Activated gamma-delta T cell (primary cell): ENCODE measurements at regions not wholly inside any gene's neighbourhood (a gene's known extent, or its start where the extent isn't known, plus 50 kb on each side); places are given as distances from the start of the nearest gene placed in this dataset.
A peak's percentile ranks its signal among the peaks of the same experiment; 100 is the strongest.

Source experiments
- DNase-seq: peaks from one replicate; lab custom pipeline; 2025; lab: John Stamatoyannopoulos, UW

DNA sequence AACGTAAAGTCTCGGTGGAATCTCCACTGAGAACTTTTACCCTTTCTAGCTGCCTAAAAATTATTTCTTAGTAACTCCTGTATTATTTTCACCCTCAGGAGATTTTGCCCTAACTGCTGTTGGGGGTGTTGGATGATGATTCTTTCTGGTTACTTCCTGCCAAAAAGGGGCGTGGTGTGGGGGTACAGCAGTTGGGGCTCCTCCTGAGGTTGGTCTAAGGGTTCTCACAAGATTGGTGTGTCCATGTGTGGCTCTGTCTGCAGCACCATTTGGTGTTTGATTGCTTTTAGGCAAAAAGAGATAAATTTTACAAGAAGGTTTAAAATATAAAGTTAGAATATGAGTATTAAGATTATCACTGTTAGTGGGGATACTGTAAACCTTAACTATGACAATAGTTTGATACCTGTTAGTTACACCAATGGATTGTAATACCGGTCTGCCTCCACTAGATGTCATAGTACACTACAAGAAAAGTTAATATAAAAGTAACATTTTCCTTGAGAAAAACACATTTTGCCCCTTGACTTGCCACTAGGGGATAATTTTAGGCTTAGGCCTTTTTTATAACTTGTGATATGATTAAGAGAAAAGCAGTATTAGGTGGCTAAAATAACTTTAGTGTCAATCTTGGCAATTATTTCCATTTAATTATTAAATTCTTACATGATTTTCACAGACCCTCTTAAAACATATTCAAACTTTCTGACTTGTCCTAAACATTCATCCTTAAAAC, 928.7 kb downstream of the IPMK start:
- no peak for DNase-seq

DNA sequence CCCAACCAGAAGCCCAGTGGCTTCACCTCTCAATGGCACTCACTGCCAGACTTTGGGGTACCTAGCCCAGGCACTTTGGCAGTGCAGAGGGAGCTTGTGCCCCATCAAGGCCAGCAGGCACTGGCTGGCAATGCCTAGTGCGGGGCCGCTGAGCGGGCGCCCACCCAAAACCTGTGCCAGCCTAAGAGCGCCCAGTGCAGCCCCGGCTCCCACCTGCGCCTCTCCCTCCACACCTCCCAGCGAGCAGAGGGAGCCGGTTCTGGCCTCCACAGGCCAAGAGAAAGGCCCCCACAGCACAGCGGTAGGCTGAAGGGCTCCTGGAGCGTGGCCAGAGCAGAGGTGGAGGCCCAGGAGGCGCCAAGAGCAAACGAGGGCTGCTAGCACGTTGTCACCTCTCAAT, 930.8 kb downstream of the IPMK start:
- no peak for DNase-seq

DNA sequence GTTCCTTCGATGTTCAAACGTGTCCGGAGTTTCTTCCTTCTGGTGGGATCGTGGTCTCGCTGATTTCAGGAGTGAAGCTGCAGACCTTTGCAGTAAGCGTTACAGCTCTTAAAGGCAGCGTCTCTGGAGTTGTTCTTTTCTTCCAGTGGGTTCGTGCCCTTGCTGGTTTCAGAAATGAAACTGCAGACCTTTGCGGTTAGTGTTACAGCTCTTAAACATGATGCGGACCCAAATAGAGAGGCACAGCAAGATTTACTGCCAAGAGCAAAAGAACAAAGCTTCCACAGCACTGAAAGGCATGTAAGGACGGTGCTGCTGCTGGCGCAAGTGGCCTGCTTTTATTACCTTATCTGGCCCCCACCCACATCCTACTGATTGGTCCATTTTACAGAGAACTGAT, 931.4 kb downstream of the IPMK start:
- DNase-seq: no peak

DNA sequence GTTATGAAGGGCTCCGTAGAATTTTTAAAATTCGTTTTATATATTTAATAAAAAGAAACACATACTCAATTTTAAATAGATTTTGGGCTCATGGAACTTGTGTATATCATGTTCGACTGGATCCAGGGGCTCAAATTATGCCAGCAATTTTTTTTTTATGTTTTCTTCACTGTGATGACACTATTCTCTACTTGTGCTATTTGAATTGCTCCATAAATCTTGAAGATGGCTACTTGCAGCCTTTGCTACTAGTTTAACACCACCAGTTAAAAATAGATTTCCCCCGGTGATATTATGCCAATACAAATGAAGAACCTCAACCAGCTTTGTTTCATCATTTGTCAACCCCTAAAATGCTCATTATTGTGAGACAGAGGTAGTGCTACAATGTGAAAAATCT, 933.2 kb downstream of the IPMK start:
- DNase-seq: no peak

DNA sequence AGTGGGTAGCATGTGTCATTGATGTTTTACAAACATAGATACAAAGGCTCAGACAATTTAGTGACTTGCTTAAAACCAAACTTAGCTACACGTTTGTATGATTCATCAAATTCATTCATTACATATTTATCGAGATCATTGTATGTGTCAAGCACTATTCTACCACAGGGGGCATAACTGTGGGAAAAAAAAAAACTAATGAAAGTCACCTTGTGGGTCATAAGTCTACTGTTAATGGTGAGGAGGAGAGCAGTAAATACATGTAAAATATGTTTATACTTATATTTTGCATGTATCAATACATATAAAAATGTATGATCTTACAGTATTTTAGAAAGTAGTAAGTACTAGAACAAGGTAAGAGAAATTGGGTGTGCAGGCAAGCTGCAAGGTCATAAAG, 933.8 kb downstream of the IPMK start:
- no peak for DNase-seq

DNA sequence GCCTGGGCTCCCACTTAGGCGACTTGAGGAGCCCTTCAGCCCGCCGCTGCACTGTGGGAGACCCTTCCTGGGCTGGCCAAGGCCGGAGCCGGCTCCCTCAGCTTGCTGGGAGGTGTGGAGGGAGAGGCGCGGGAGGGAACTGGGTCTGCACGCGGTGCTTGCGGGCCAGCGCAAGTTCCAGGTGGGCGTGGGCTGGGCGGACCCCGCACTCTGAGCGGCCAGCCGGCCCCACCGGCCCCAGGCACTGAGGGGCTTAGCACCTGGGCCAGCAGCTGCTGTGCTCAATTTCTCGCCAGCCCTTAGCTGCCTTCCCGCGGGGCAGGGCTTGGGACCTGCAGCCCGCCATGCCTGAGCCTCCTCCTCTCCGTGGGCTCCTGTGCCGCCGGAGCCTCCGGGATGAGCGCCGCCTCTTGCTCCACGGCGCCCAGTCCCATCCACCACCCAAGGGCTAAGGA, 946.3 kb downstream of the IPMK start:
- peak; percentile 6 for DNase-seq

DNA sequence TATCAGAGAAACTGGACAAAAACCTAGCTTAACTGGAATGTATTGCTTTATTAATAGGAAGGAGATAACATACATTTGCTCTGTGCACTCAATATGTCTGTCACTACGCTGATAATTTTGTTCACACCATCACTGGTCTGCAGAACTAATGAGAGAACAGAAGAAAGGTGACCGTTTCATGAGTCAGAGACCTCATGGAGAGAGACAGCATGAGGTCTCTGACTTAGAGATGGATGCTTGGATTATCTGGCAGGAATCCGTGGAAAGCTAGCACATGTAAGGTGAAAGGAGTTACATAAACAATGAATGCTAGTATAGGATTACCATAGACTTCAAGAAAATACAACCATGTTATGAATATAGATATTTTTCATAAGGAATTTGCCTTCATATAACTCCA, 947.3 kb downstream of the IPMK start:
- no peak for DNase-seq

DNA sequence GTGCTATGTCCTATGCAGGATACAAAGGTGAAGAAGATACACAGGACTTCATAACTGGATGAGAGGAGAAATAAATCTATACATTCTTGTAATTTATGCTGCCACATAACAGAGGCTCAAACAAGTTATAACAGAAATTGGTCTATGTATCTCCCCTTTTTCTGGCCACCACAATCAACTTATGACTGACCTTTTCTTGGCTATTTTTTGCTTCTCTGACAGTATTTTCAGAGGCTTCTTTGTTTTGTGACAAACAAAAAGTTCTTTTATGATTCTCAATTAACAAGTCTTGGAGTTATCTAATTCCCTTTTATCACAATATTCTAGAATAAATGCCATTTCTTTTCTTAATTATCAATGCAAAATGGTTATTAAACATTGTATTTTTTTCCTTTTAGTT, 953.0 kb upstream of the ZWINT start:
- no peak for DNase-seq

DNA sequence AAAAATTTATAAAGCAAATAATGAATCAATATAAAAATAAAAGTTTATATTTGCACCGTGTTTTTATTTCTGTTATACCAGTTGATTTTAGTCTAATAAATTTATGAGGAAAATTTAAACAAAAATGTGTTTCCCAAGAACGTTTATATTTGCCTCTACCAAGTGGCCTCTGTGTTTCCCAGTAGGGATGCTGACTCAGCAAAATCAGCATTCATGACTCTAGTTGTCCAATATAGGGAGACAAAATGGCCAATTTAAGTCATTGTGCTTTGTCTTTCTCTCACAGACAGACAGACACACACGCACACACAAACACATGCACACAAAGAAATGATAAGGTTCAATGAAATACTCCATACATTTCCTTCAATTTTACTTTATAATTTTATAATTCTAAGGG, 942.5 kb upstream of the ZWINT start:
- no peak for DNase-seq

DNA sequence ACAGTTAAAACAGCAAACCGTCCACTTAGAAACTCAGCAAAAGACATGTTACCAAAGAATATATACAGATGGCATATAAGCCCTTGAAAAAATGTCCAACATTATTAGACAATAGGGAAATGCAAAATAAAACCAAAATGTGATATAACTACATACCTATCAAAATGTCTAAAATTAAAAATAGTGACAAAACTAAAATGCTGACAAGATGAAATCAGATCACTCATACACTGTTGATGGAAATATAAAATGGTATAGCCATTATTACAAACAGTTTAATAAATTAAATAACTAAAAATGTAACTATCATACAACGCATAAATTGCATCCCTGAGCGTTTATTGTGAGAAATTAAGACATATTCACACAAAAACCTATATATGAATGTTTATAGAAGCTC, 939.7 kb upstream of the ZWINT start:
- no peak for DNase-seq

DNA sequence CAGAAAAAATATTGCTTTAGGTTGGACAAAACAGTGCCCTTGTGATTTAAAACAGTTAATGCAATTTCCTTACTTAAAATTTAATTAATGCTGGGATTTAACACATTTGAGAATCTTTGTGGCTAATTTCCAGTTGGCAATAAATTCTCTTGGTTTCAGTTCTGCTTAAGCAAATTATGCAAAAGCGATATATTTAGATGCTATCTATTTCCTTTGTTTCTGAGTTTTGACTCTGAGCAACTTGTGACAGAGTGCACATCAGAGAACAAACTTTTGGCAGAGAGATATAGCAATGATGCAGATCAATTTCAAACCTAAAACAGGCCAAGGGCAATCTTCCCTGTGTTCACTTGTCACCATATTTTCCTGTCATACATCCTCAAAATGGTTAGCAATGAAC, 933.6 kb upstream of the ZWINT start:
- DNase-seq: no peak

DNA sequence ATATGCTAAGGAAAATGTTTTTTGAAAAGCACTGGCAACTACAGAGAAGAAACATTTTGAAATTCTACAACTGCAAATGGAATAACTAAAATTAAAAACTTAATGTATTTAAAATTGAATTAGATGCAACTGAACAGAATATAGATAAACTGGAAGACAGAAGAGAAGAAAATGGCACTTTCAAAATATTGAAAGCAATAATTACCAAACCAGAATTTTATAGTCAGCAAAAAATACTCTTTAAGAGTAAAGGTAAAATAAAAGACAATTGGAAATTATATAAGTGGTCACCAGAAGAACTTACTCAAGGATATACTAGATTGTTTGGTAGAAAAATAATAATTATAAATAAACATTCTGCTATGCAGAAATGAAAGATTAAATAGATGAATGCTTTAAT, 927.7 kb upstream of the ZWINT start:
- DNase-seq: no peak

DNA sequence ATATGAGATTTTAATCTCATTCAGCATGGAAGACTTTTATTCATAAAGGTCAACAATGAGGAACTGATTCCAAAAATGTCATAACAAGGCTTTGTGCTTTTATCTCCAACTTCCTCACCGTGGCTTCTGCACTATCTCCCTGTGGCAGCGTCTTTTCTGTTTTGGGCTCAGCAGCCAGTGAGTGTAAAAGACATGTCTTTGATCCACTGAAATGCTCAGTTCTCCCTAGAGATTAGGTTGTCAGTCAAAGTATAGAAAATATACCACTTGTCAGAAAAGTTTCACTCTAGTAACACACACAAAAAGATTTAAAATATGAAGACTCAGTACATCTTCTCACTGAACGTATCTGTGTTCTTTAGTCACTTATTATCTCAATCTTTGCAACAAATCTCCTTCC, 901.8 kb upstream of the ZWINT start:
- DNase-seq: no peak

DNA sequence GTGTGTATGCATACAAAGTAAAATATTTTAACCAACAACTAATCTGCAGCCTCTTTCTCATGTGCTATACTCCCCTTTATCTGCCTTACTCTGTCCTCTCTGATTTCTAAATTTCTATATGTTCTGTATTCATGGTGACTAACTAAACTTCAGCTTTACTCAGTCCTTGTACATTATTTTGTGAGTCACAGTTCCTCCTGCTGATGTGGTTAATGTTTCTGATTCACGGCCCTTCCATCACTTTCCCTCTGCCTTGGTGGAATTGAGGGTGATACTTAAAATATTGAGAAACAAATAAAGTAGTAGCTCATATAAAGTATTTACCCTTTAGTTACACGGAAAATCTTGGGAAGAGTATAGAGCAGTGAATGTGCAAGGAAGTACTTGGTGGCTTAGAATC, 899.1 kb upstream of the ZWINT start:
- DNase-seq: no peak

DNA sequence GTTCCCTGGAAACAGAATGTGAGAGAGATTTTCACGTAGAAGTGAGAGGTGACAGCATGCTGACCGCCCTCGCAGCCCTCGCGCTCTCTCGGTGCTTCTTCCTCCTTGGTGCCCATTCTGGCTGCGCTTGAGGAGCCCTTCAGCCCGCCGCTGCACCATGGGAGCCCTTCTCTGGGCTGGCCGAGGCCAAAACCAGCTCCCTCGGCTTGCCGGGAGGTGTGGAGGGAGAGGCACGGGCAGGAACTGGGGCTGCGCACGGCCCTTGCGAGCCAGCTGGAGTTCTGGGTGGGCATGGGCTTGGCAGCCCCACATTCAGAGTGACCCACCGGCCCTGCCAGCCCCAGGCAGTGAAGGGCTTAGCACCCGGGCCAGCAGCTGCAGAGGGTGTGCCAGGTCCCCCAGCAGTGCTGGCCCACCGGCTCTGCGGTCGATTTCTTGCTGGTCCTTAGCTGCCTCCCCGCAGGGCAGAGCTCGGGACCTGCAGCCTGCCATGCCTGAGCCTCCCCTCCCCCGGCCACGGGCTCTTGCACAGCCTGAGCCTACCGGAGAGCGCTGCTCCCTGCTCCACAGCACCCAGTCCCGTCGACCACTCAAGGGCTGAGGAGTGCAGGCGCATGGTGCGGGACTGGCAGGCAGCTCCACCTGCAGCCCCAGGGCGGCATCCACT, 888.7 kb upstream of the ZWINT start:
- no peak for DNase-seq

DNA sequence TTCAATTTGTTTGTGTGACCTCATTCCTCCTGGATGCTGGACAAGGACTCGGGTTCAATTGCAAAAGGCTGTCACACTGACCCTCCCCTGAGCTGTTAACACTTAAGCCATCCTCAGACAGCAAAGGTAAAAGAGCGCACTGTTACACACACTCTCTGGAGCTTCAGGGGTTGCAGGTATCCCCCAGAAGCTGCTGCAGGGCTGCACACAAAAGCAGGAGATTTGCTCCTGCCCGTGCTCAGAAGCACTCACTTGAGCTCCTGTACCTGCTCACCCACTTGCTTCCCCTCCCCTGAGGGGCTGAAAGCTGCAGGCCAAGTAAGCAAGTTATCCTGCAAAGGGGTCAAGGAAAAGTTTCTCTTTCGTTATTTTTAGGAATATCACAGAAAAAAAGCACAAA, 886.2 kb upstream of the ZWINT start:
- DNase-seq: no peak

DNA sequence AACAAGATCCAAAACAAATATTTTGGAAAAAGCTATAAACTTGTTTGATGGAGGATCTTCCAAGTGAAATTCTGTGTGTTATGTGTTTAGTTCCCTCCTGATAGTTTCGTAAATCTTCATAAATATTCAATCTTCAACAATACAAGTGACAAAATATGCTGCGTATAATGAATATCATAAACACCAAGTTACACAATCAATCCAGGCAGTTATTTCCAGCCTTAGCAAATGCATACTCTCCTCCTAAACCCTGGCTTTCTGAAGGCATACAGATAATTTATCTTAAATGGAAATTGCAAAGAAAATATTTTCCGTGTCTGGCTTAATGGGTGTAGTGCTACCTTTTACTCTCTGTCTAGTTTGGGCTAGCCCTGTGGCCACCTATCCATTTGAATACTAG, 864.9 kb upstream of the ZWINT start:
- no peak for DNase-seq

DNA sequence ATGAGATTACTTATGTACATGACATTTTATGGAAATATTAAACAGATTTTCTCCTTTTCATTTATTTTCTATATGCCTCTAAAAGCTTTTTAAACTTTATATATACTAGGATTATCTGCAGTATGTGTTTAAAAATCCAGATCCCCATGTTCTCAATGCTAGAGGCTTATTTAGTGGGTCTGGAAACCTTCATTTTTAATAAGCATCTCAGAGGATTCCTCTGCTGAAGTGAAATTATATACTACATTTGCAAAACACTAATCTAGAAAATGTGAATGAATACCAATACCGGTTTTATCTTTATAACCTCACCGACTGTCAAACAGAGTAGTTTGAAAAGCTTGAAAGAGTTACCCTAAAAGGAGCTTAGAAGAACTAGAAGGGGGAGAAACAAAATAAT, 863.8 kb upstream of the ZWINT start:
- no peak for DNase-seq

DNA sequence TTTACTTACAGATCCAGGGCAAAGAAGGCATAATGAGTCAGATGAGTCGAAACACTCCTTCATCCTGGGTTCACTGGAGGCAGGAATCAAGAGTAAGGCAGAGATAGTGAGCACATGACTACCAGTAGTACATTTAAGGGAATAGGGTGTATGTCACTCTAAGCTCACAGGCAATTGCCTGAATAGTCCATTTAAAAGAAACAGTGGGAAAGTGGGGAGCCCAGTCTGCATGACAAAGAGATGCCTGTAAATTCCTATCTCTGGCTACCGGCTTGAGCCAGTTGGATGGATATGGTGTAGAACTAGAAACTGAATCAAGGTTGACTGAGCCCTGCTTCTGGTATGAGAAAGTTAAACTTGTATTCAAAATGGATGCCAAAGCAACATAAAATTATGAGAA, 861.5 kb upstream of the ZWINT start:
- no peak for DNase-seq

DNA sequence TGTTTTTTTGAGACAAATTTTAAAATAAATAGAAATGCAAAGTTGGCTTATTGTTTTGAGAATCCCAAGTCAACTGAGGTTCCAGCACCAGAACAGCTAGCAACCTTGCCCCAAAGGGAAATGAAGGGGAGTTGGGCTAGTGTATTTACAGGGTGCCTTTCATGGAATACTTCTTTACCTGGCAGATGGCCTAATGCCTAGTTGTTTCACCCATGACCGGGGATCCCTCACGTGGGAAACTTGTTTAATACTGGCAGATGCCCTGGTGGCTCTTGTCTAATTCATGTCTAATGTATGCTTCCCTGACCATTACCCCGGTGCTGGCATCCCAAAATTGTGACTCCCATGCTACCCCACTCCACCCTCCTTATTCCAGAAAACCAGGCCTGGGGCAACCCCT, 861.1 kb upstream of the ZWINT start:
- DNase-seq: no peak

DNA sequence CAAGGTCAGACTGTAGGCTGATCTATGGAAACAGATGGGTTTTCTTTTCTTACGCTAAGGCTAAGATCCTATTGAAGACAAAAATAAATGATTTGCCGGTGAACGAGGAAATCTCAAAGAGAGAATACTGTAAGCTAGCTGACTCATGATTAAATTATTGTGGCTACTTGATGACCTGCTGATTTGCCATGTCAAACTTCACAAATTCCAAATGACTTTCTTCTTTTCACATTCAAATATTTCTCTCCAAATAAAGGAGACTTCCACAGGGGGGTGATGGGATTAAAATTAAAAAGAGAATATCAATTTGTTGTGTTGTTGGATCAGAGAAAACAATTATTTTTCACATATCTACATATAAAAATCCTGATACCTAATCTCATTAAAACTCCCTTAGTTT, 860.6 kb upstream of the ZWINT start:
- no peak for DNase-seq

DNA sequence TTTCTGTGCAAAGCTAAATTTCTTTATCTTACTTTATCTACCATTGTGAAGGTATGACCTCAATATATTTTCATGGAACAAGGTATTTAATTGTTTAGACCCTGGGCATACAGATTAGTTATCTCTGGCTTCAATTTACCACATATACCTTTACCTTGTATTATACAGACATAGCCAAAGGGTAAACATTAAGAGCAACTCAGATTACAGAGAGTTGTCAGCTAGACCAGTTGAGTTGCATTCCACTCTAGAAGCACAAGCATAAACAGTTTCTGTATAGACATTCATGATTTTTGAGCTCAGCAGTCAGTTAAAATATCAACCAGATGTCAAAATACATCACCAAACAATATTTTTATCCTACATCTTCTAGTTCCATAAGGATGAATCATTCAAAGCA, 857.3 kb upstream of the ZWINT start:
- no peak for DNase-seq

DNA sequence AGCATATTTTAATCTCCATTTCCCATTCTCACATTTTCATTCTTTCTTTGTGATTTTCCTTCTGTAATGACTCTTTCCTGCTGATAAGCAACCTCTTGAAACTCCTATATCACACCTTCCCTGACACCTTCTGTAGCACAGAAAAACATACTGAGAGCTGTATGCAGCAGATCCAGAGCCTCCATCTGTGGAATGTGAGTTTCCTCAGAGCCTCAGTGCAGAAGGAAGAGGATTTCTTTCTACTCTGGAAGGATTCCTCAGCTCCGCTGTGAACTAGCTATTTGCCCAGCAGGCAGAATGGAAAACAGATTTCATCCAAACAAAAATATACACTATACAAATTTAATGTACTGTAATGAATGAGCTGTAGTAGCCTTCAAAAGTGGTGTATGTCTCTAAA, 841.3 kb upstream of the ZWINT start:
- no peak for DNase-seq

DNA sequence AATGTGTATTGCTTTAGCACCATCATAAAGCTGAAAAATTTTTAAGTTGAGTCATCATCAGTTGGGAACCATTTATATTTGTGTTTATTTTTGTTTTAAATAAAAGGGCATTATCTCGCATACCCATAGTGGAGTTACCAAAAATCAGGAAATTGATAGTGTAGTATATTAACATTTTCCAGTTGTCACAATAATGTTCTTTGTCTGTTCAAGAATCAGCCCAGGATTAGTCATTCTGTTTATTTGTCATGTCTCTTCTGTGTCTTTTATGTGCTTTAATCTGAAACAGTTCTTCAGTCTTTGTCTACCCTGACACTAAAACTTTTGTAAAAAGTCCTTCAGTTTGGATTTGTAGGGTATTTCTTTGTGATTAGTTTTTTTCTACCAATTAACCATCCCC, 827.8 kb upstream of the ZWINT start:
- no peak for DNase-seq
